Body of pancreas (tissue), 4 donors: ENCODE measurements at regions not wholly inside any gene's neighbourhood (a gene's known extent, or its start where the extent isn't known, plus 50 kb on each side); places are given as distances from the start of the nearest gene placed in this dataset.
A peak's percentile ranks its signal among the peaks of the same experiment; 100 is the strongest.

Experiments used
- ATAC-seq: fragments of 150-250 bp; one replicate; pipeline ENCODE4 v1.9.1; 2016
- DNase-seq, 4 donors: peaks; one replicate each; pipeline ENCODE4 v3.0.0-alpha.2; 2019
- H3K27ac ChIP-seq, 4 donors: fragments of 200-600 bp; sonication (generic); 1 replicate in 3 of 4; 2 replicates in 1 of 4; pipeline versions ENCODE4 v1.5.1 to v1.6.1; 2016 to 2019; ENCODE audit warnings: mild to moderate bottlenecking in 1 of 4, mixed read lengths in 1 of 4, moderate library complexity in 1 of 4
- H3K27me3 ChIP-seq, 2 donors: fragments of 200-600 bp; sonication (generic); one replicate each; pipeline ENCODE4 v1.6.0; 2016; ENCODE audit warnings: mild to moderate bottlenecking in 1 of 2
- H3K36me3 ChIP-seq, 2 donors: fragments of 200-600 bp; sonication (generic); replicated peaks in 1 of 2; 2 replicates each; pipeline ENCODE4 v1.5.1; 2016; ENCODE audit warnings: low read depth in 2 of 2; ENCODE audit not compliant: insufficient read depth in 1 of 2
- H3K4me1 ChIP-seq: fragments of 200-600 bp; sonication (generic); one replicate; pipeline ENCODE4 v1.6.0; 2016
- H3K4me3 ChIP-seq, 2 donors: fragments of 200-600 bp; sonication (generic); 1 replicate in 1 of 2; 2 replicates in 1 of 2; pipeline ENCODE4 v1.5.1; 2016 to 2019
- H3K9me3 ChIP-seq, 3 donors: fragments of 200-600 bp; sonication (generic); 1 replicate in 2 of 3; 2 replicates in 1 of 3; pipeline ENCODE4 v1.5.1; 2016
- CTCF ChIP-seq, 7 experiments: fragments of 450-650 bp in 4 of 7; fragments of 200-600 bp in 3 of 7; sonication (generic) in 3 of 7; IDR thresholded peaks; one replicate each; pipeline ENCODE4 v1.5.1; 2016 to 2019; ENCODE audit warnings: antibody characterized with exemption in 7 of 7
- POLR2A ChIP-seq, 3 donors: fragments of 450-650 bp; IDR thresholded peaks; one replicate each; pipeline ENCODE4 v1.6.1; 2016; ENCODE audit warnings: antibody characterized with exemption in 3 of 3, mild to moderate bottlenecking in 2 of 3
- WGBS, 2 donors: methylation state at CpG; one replicate each; pipeline ENCODE4 v1.1.5; 2017; 5-methylcytosine and 5-hydroxymethylcytosine counted together
- intact Hi-C: fragments of 100-400 bp; cut with DNase I; formaldehyde crosslinking; loops from one replicate; pipeline ENCODE4 v1.15.1; 2023

DNA sequence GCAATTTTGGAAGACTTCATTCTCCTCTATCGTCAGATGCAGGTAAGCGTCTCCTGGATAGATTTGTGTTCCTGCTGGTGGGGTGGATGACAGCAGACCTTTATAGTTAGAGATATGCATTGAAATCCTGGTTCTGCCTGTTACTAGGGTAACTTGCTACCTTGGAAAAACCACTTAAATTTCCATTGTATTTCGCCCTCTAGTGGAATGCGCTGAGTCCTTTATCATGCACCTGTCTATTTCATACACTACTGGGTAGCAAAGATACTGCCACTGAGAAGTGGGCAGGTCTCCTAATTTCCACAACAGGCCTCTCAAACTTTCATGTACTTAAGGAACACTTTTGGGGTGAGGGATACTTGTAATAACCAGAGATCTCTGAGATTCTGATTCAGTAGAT, 209.5 kb upstream of the SUCLG2 start:
- TF ChIP-seq CTCF (IDR thresholded peaks at IDR 0.05): peak in 3 of 7 experiments; percentile 8 to 21 (median 11)
- TF ChIP-seq POLR2A (IDR thresholded peaks at IDR 0.05): no peak
- Histone ChIP-seq H3K36me3 (no peaks in the 10 kb centered on the region), H3K27me3 (no peaks in the 10 kb centered on the region), H3K27ac (peak overlapping the region in 3 of 4 donors; percentile 13 to 68 (median 17)), H3K9me3 (no peaks in the 10 kb centered on the region), H3K4me3 (no peak overlapping the region), H3K4me1 (peaks cover 10% of the 10 kb centered on the region)
- intact Hi-C loops: no loop called here
- 73 to 79% methylated on average over 4 of the region's 4 CpGs for WGBS, 2 donors
- DNase-seq (peak in 1 of 4 donors; percentile 6), ATAC-seq (no peak)

GRCh38 chr3:67860429-67860828, 206.0 kb upstream of the SUCLG2 start:
- DNase-seq (no peak), ATAC-seq (no peak)
- Histone ChIP-seq H3K9me3 (no peaks in the 10 kb centered on the region), H3K27me3 (no peaks in the 10 kb centered on the region), H3K36me3 (no peaks in the 10 kb centered on the region), H3K4me3 (no peak overlapping the region), H3K27ac (no peak overlapping the region), H3K4me1 (peaks cover 10% of the 10 kb centered on the region)
- intact Hi-C loops: no loop called here
- TF ChIP-seq POLR2A (IDR thresholded peaks at IDR 0.05) (no peak), CTCF (IDR thresholded peaks at IDR 0.05) (no peak)
- 95 to 98% methylated on average over 3 of the region's 3 CpGs for WGBS, 2 donors

DNA sequence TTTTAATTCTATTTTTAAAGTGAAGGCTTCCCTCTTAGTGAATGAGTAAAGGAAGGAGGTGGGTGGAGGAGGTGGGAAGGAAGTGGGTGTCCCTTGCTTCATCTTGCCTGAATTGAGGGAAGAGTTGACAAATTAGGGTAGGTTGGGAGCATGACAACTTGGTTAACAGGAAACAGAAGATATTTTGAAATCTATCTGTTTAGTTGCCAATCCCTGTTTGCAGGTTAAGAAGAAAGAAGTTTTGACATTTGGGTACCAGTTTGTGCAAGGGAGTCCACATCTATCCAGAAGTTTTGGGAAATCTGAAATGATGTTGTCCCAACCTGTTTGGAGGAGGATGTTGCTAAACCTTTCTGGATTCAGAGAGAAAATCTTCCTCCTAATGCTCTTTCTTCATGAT, 204.1 kb upstream of the SUCLG2 start:
- no peak overlapping the region for H3K27ac ChIP-seq
- no peaks in the 10 kb centered on the region for H3K36me3 ChIP-seq
- H3K4me3 ChIP-seq: no peak overlapping the region
- H3K9me3 ChIP-seq: no peaks in the 10 kb centered on the region
- peaks cover 6% of the 10 kb centered on the region for H3K4me1 ChIP-seq
- ATAC-seq (no peak), DNase-seq (no peak)
- H3K27me3 ChIP-seq: no peaks in the 10 kb centered on the region
- intact Hi-C loops: no loop called here
- TF ChIP-seq POLR2A (IDR thresholded peaks at IDR 0.05): no peak
- TF ChIP-seq CTCF (IDR thresholded peaks at IDR 0.05): no peak

- Histone ChIP-seq H3K9me3 (no peaks in the 10 kb centered on the region), H3K36me3 (no peaks in the 10 kb centered on the region), H3K27me3 (no peaks in the 10 kb centered on the region), H3K27ac (no peak overlapping the region), H3K4me3 (no peak overlapping the region), H3K4me1 (peaks cover 7% of the 10 kb centered on the region)
- WGBS, 2 donors: 92 to 96% methylated on average over 7 of the region's 7 CpGs
- ATAC-seq: no peak
- intact Hi-C loops: no loop called here
- no peak for TF ChIP-seq CTCF (IDR thresholded peaks at IDR 0.05)
- TF ChIP-seq POLR2A (IDR thresholded peaks at IDR 0.05): no peak
- DNase-seq: no peak
Observed at GRCh38 chr3:67856718-67857117, 202.3 kb upstream of the SUCLG2 start.

DNA sequence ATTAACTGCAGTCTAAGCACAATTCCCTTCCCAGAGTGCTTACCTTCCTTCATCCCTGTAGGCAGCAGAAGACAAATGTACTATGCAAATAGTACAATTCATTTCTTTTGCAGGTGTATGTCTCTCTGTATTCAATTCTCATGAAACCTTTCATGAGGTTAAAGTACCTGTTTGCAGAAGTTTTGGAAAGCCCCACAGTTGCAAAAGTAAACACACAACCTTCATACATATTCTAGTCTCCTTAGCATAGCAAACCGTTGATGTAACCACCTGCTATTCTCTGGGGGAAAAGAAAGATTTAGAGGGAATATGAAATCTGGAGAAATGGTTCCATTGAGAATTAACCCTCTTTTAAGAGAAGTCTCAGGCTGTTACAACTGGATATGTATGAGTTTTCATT, 200.3 kb upstream of the SUCLG2 start:
- peak; percentile 84 for ATAC-seq
- H3K4me3 ChIP-seq: no peak overlapping the region

More for the DNA sequence above, 200.3 kb upstream of the SUCLG2 start:
- no peaks in the 10 kb centered on the region for H3K27me3 ChIP-seq
- TF ChIP-seq POLR2A (IDR thresholded peaks at IDR 0.05) (no peak), CTCF (IDR thresholded peaks at IDR 0.05) (no peak)
- WGBS, 2 donors: 19 to 21% methylated on average over 1 of the region's 1 CpG
- no peaks in the 10 kb centered on the region for H3K36me3 ChIP-seq
- intact Hi-C loops: no loop called here
- H3K4me1 ChIP-seq: peaks cover 7% of the 10 kb centered on the region
- peak overlapping the region in 2 of 4 donors; percentile 17 to 33 for H3K27ac ChIP-seq
- H3K9me3 ChIP-seq: no peaks in the 10 kb centered on the region
- DNase-seq: no peak
